CD14-positive monocyte (primary cell): ENCODE measurements at regions not wholly inside any gene's neighbourhood (a gene's known extent, or its start where the extent isn't known, plus 50 kb on each side); places are given as distances from the start of the nearest gene placed in this dataset.

Experiments used
- DNase-seq, 3 donors: peaks; one replicate each; pipeline ENCODE4 v3.0.0-alpha.2; 2011 to 2022
- H2AFZ ChIP-seq: 2 replicates; pipeline ENCODE4 v1.6.0; 2012; ENCODE audit warnings: mild to moderate bottlenecking, low read depth, low read length, inconsistent platforms; ENCODE audit not compliant: insufficient read depth, poor library complexity, severe bottlenecking
- H3K27ac ChIP-seq, 2 donors: 1 replicate in 1 of 2; 2 replicates in 1 of 2; pipeline ENCODE4 v1.5.1; 2012 to 2013; ENCODE audit warnings: low read length in 2 of 2, control low read depth in 1 of 2, inconsistent platforms in 1 of 2, low read depth in 1 of 2, mild to moderate bottlenecking in 1 of 2
- H3K27me3 ChIP-seq, 2 donors: one replicate each; pipeline versions ENCODE4 v1.6.0 to v1.6.1; 2011 to 2013; ENCODE audit warnings: low read length in 2 of 2; ENCODE audit not compliant: control insufficient read depth in 2 of 2, insufficient read depth in 2 of 2
- H3K36me3 ChIP-seq, 2 donors: replicated peaks in 1 of 2; 1 replicate in 1 of 2; 2 replicates in 1 of 2; pipeline versions ENCODE4 v1.5.1 to v1.6.1; 2012 to 2013; ENCODE audit warnings: low read length in 2 of 2, control low read depth in 1 of 2, inconsistent platforms in 1 of 2, mild to moderate bottlenecking in 1 of 2; ENCODE audit not compliant: insufficient read depth in 2 of 2, control insufficient read depth in 1 of 2
- H3K4me1 ChIP-seq, 2 donors: 1 replicate in 1 of 2; 2 replicates in 1 of 2; pipeline versions ENCODE4 v1.5.1 to v1.6.1; 2012 to 2013; ENCODE audit warnings: low read length in 2 of 2, control low read depth in 1 of 2, inconsistent platforms in 1 of 2, mild to moderate bottlenecking in 1 of 2, moderate library complexity in 1 of 2; ENCODE audit not compliant: insufficient read depth in 2 of 2, control insufficient read depth in 1 of 2
- H3K4me2 ChIP-seq: replicated peaks from 2 replicates; pipeline ENCODE3; 2012; ENCODE audit warnings: low read length, moderate library complexity, mild to moderate bottlenecking; ENCODE audit not compliant: poor library complexity, severe bottlenecking; ENCODE audit errors: extremely low read depth
- H3K4me3 ChIP-seq, 3 experiments: fragments of 200-600 bp in 1 of 3; sonication (generic) in 1 of 3; replicated peaks in 1 of 3; 1 replicate in 2 of 3; 2 replicates in 1 of 3; pipeline ENCODE4 v1.5.1; 2011 to 2013; ENCODE audit warnings: low read length in 3 of 3, mild to moderate bottlenecking in 3 of 3, control low read depth in 2 of 3, low read depth in 2 of 3, inconsistent platforms in 1 of 3, moderate library complexity in 1 of 3
- H3K79me2 ChIP-seq: 2 replicates; pipeline ENCODE4 v1.6.0; 2012; ENCODE audit warnings: mild to moderate bottlenecking, control low read depth, inconsistent platforms, low read length, moderate library complexity; ENCODE audit not compliant: insufficient read depth
- H3K9ac ChIP-seq: 2 replicates; pipeline ENCODE4 v1.6.0; 2017; ENCODE audit warnings: low read length, mild to moderate bottlenecking; ENCODE audit not compliant: insufficient read depth, poor library complexity, severe bottlenecking
- H3K9me3 ChIP-seq, 2 donors: replicated peaks in 1 of 2; 1 replicate in 1 of 2; 2 replicates in 1 of 2; pipeline versions ENCODE4 v1.5.1 to v1.6.1; 2012 to 2013; ENCODE audit warnings: low read length in 2 of 2, control low read depth in 1 of 2; ENCODE audit not compliant: control insufficient read depth in 1 of 2, insufficient read depth in 1 of 2
- H4K20me1 ChIP-seq: 2 replicates; pipeline ENCODE4 v1.6.0; 2012; ENCODE audit warnings: mild to moderate bottlenecking, low read length, control low read depth, moderate library complexity; ENCODE audit not compliant: insufficient read depth
- H3K27ac Mint-ChIP-seq, 7 donors: one replicate each; pipeline ENCODE4 v1.8.0; 2020; ENCODE audit warnings: mild to moderate bottlenecking in 7 of 7, mixed read lengths in 7 of 7, moderate library complexity in 6 of 7, inconsistent platforms in 2 of 7
- H3K27me3 Mint-ChIP-seq, 3 donors: one replicate each; pipeline ENCODE4 v1.8.0; 2021 to 2022; ENCODE audit warnings: low read depth in 3 of 3, mild to moderate bottlenecking in 3 of 3, mixed read lengths in 3 of 3, moderate library complexity in 3 of 3, inconsistent platforms in 1 of 3
- H3K36me3 Mint-ChIP-seq, 2 donors: one replicate each; pipeline ENCODE4 v1.8.0; 2020; ENCODE audit warnings: mixed read lengths in 2 of 2, inconsistent platforms in 1 of 2, mild to moderate bottlenecking in 1 of 2
- H3K4me1 Mint-ChIP-seq: one replicate; pipeline ENCODE4 v1.8.0; 2020; ENCODE audit warnings: mild to moderate bottlenecking, mixed read lengths
- H3K4me3 Mint-ChIP-seq, 2 donors: one replicate each; pipeline ENCODE4 v1.8.0; 2020; ENCODE audit warnings: mild to moderate bottlenecking in 2 of 2, mixed read lengths in 2 of 2, moderate library complexity in 1 of 2
- H3K9me3 Mint-ChIP-seq, 7 donors: one replicate each; pipeline ENCODE4 v1.8.0; 2020 to 2022; ENCODE audit warnings: mixed read lengths in 7 of 7, mild to moderate bottlenecking in 6 of 7, moderate library complexity in 6 of 7, inconsistent platforms in 2 of 7
- WGBS: methylation state at CpG from one replicate; pipeline ENCODE4 v1.1.5; 2013; ENCODE audit warnings: missing lambda C conversion rate; ENCODE audit not compliant: insufficient coverage; 5-methylcytosine and 5-hydroxymethylcytosine counted together
- intact Hi-C, 2 donors: fragments of 100-400 bp; cut with micrococcal nuclease; formaldehyde crosslinking; loops; one replicate each; pipeline versions ENCODE4 v1.15.0 to v1.15.1; 2023
- TF ChIP-seq, protein P1 (sequence below): fragments of 200-600 bp; IDR thresholded peaks from one replicate; pipeline ENCODE4 v1.8.0; 2022; ENCODE audit warnings: antibody characterized with exemption, mild to moderate bottlenecking

DNA sequence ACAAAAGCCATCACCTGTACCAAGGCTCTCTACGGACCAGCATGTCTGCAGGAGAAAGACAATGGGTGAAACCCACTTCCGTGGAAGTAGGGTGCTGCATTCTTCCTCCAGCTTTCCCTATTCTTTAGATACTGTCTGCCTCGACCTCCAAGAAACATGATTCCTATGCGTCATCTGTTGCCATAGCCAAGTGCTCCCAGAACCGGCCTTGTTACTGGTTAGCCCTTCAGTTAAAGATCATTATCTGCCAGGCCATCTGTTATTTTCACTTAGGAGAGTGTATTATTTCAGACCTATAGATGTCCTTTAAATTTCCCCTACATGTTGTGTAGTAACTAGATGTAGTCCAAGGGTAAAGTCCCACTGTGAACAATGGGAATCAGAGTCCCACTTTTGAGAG, 89.0 kb upstream of the KIAA1217 start:
- H3K27ac ChIP-seq = no peak overlapping the region
- no peak for DNase-seq
- TF ChIP-seq, protein P1, sequence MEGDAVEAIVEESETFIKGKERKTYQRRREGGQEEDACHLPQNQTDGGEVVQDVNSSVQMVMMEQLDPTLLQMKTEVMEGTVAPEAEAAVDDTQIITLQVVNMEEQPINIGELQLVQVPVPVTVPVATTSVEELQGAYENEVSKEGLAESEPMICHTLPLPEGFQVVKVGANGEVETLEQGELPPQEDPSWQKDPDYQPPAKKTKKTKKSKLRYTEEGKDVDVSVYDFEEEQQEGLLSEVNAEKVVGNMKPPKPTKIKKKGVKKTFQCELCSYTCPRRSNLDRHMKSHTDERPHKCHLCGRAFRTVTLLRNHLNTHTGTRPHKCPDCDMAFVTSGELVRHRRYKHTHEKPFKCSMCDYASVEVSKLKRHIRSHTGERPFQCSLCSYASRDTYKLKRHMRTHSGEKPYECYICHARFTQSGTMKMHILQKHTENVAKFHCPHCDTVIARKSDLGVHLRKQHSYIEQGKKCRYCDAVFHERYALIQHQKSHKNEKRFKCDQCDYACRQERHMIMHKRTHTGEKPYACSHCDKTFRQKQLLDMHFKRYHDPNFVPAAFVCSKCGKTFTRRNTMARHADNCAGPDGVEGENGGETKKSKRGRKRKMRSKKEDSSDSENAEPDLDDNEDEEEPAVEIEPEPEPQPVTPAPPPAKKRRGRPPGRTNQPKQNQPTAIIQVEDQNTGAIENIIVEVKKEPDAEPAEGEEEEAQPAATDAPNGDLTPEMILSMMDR = no peak
- no peaks in the 10 kb centered on the region for H3K27me3 ChIP-seq
- no peaks in the 10 kb centered on the region for H3K4me1 ChIP-seq
- no peak overlapping the region for H2AFZ ChIP-seq
- no peaks in the 10 kb centered on the region for H3K9me3 ChIP-seq
- no peaks in the 10 kb centered on the region for H3K79me2 ChIP-seq
- no peaks in the 10 kb centered on the region for H3K4me1 Mint-ChIP-seq
- 83% methylated on average over 4 of the region's 5 CpGs for WGBS
- intact Hi-C loops = no loop called here
- no peak overlapping the region for H3K4me3 ChIP-seq
- H3K36me3 Mint-ChIP-seq = no peaks in the 10 kb centered on the region
- peaks cover 0 to 3% (median 0%) of the 10 kb centered on the region in 7 donors for H3K9me3 Mint-ChIP-seq
- no peaks in the 10 kb centered on the region for H4K20me1 ChIP-seq
- H3K4me2 ChIP-seq = no peak overlapping the region
- H3K27me3 Mint-ChIP-seq = peaks cover 0 to 2% (median 2%) of the 10 kb centered on the region in 3 donors
- H3K4me3 Mint-ChIP-seq = no peak overlapping the region
- H3K27ac Mint-ChIP-seq = no peak overlapping the region
- no peak overlapping the region for H3K9ac ChIP-seq
- no peaks in the 10 kb centered on the region for H3K36me3 ChIP-seq

DNA sequence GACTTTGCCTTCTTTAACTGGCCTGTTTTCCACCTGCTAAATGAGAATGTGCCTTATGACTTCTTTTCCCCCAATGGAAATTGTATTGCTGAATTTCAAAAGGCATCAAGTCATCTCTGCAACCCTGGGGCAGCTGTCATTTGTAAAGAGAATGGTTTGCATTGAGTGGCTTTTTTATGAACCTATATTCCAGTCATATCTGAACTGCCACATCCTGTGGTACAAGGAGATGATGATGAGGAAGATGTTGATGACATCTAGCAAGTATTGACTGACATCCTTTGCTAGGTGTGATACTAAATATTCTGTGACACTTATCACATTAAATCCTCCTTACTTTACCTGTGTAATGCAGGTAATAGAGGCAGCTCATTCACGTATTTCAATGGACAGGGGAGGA, 88.3 kb upstream of the KIAA1217 start:
- DNase-seq = no peak
- no peak overlapping the region for H2AFZ ChIP-seq
- WGBS = no CpG with 5 or more reads among the region's 1 CpG
- no peaks in the 10 kb centered on the region for H3K79me2 ChIP-seq
- Mint-ChIP-seq H3K27me3 (peaks cover 0 to 2% (median 2%) of the 10 kb centered on the region in 3 donors), H3K36me3 (no peaks in the 10 kb centered on the region), H3K27ac (no peak overlapping the region), H3K4me1 (no peaks in the 10 kb centered on the region), H3K9me3 (peaks cover 0 to 3% (median 0%) of the 10 kb centered on the region in 7 donors), H3K4me3 (no peak overlapping the region)
- intact Hi-C loops = no loop called here
- H3K4me3 ChIP-seq = no peak overlapping the region
- H3K9me3 ChIP-seq = no peaks in the 10 kb centered on the region
- no peak overlapping the region for H3K27ac ChIP-seq
- TF ChIP-seq, protein P1 = no peak
- H3K27me3 ChIP-seq = no peaks in the 10 kb centered on the region
- no peak overlapping the region for H3K4me2 ChIP-seq
- no peaks in the 10 kb centered on the region for H3K36me3 ChIP-seq
- H3K4me1 ChIP-seq = no peaks in the 10 kb centered on the region
- H3K9ac ChIP-seq = no peak overlapping the region
- no peaks in the 10 kb centered on the region for H4K20me1 ChIP-seq
